ENCODE measurements at regions not wholly inside any gene's neighbourhood (a gene's known extent, or its start where the extent isn't known, plus 50 kb on each side); places are given as distances from the start of the nearest gene placed in this dataset.

GRCh38 chr11:127998421-127998820, 588.9 kb downstream of the ETS1 start:
- TF ChIP-seq, protein P1, sequence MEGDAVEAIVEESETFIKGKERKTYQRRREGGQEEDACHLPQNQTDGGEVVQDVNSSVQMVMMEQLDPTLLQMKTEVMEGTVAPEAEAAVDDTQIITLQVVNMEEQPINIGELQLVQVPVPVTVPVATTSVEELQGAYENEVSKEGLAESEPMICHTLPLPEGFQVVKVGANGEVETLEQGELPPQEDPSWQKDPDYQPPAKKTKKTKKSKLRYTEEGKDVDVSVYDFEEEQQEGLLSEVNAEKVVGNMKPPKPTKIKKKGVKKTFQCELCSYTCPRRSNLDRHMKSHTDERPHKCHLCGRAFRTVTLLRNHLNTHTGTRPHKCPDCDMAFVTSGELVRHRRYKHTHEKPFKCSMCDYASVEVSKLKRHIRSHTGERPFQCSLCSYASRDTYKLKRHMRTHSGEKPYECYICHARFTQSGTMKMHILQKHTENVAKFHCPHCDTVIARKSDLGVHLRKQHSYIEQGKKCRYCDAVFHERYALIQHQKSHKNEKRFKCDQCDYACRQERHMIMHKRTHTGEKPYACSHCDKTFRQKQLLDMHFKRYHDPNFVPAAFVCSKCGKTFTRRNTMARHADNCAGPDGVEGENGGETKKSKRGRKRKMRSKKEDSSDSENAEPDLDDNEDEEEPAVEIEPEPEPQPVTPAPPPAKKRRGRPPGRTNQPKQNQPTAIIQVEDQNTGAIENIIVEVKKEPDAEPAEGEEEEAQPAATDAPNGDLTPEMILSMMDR (IDR thresholded peaks at IDR 0.05) = no peak
- TF ChIP-seq RXRA (IDR thresholded peaks at IDR 0.05; ENCODE audit: borderline replicate concordance, low read depth) = no peak

All from SK-N-SH (cell line).